ENCODE measurements at regions not wholly inside any gene's neighbourhood (a gene's known extent, or its start where the extent isn't known, plus 50 kb on each side); places are given as distances from the start of the nearest gene placed in this dataset.
"Not testable (repeated sequence)": the region's sequence is repeated elsewhere in the genome, so short reads cannot be mapped to it uniquely, and the experiment has no call there.

DNA sequence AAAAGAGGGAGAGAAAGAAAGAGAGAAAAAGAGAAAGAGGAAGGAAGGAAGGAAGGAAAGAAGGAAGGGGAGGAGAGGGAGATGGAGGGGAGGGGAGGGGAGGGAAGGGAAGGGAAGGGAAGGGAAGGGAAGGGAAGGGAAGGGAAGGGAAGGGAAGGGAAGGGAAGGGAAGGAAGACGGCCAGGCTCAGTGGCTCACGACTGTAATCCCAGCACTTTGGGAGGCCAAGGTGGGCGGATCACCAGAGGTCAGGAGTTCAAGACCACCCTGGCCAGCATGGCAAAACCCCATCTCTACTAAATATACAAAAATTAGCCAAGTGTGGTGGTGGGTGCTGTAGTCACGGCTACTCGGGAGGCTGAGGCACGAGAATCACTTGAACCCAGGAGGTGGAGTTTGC lies 64.8 kb downstream of the RPS15A start:
- WGBS, 2 donors, result 88 to 98% methylated on average over 4 to 6 of the region's 6 CpGs
- H3K4me3 ChIP-seq (ENCODE audit: low read depth, poor library complexity, severe bottlenecking); intact Hi-C loops (cut with DNase I; ENCODE audit: low total_unique reads): not testable (repeated sequence)

DNA sequence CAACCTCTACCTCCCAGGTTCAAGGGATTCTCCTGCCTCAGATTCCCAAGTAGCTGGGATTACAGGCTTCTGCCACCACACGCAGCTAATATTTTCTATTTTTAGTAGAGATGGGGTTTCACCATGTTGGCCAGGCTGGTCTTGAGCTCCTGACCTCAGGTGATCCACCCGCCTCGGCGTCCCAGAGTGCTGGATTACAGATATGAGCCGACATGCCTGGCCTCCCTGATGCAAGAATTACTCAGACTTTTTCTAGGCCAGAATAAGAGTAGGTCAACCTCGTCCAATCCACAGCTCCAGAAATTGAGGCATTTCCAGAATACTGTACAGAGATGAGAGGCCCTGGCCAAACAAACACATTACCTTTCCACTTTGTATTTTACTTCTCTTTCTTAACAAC lies 70.2 kb downstream of the RPS15A start:
- DNase-seq (ENCODE audit: low spot score in 2 of 2), result not testable (repeated sequence)

More for the DNA sequence above, 64.8 kb downstream of the RPS15A start:
- DNase-seq (ENCODE audit: low spot score in 2 of 2), result not testable (repeated sequence)

GRCh38 chr16:18712580-18712979 lies 77.6 kb downstream of the RPS15A start:
- intact Hi-C loops (cut with DNase I; ENCODE audit: low total_unique reads), result not testable (repeated sequence)

More for the DNA sequence above, 70.2 kb downstream of the RPS15A start:
- 60 to 73% methylated on average over 4 to 5 of the region's 6 CpGs for WGBS, 2 donors
- intact Hi-C loops (cut with DNase I; ENCODE audit: low total_unique reads); H3K4me3 ChIP-seq (ENCODE audit: low read depth, poor library complexity, severe bottlenecking): not testable (repeated sequence)

DNA sequence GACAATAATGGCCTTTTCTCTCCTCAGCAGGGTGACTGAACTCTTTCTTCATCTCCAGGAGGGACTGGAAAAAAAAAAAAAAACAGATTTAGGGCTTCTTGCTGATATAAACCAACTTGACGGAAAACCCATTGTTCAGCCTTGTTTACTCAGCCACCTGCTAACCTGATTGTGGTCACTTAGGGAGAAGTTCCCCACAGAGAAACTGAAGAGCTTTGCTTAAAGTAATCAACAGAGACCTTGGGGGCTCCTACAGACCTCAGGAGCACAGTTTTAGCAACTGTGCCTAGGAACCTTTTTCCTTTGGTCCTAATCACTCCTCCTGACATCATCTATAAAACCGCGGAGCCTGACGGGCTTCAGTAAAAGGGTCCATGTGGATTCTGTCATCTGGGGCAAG lies 79.5 kb downstream of the RPS15A start:
- 92% methylated on average over 1 of the region's 4 CpGs; no CpG with 5 or more reads in 1 of the 2 donors for WGBS, 2 donors
- DNase-seq (ENCODE audit: low spot score in 2 of 2); intact Hi-C loops (cut with DNase I; ENCODE audit: low total_unique reads); H3K4me3 ChIP-seq (ENCODE audit: low read depth, poor library complexity, severe bottlenecking): not testable (repeated sequence)

More at GRCh38 chr16:18712580-18712979, 77.6 kb downstream of the RPS15A start:
- H3K4me3 ChIP-seq (ENCODE audit: low read depth, poor library complexity, severe bottlenecking); DNase-seq (ENCODE audit: low spot score in 2 of 2): not testable (repeated sequence)
- WGBS, 2 donors, result 75 to 90% methylated on average over 7 to 10 of the region's 14 CpGs

DNA sequence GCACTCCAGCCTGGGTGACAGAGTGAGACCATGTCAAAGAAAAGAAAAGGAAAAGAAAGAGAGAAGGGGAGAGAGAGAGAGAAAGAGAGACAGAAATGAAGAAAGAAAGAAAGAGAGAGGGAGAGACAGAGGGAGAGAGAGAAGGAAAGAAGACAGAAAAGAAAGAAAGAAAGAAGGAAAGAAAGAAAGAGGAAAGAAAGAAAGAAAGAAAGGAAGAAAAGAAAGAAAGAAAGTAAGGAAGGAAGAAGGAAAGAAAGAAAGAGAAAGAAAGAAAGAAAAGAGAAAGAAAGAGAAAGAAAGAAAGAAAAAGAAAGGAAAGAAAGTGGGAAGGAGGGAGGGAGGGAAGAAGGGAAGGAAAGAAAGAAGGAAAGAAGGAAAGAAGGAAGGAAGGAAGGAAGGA lies 88.9 kb downstream of the RPS15A start:
- H3K4me3 ChIP-seq (ENCODE audit: low read depth, poor library complexity, severe bottlenecking); DNase-seq (ENCODE audit: low spot score in 2 of 2); intact Hi-C loops (cut with DNase I; ENCODE audit: low total_unique reads): not testable (repeated sequence)

- H3K4me3 ChIP-seq (ENCODE audit: low read depth, poor library complexity, severe bottlenecking); intact Hi-C loops (cut with DNase I; ENCODE audit: low total_unique reads): not testable (repeated sequence)
- 54 to 56% methylated on average over 6 of the region's 6 CpGs for WGBS, 2 donors
Measured at GRCh38 chr16:18696029-18696428, 94.1 kb downstream of the RPS15A start.

GRCh38 chr16:18686079-18686968 lies 103.8 kb downstream of the RPS15A start:
- 67% methylated on average over 1 of the region's 5 CpGs; no CpG with 5 or more reads in 1 of the 2 donors for WGBS, 2 donors
- H3K4me3 ChIP-seq (ENCODE audit: low read depth, poor library complexity, severe bottlenecking); DNase-seq (ENCODE audit: low spot score in 2 of 2); intact Hi-C loops (cut with DNase I; ENCODE audit: low total_unique reads): not testable (repeated sequence)

More at GRCh38 chr16:18696029-18696428, 94.1 kb downstream of the RPS15A start:
- DNase-seq (ENCODE audit: low spot score in 2 of 2), result not testable (repeated sequence)

GRCh38 chr16:18645784-18646183 lies 83.9 kb upstream of the NOMO2 start:
- intact Hi-C loops (cut with DNase I; ENCODE audit: low total_unique reads); DNase-seq (ENCODE audit: low spot score in 2 of 2); H3K4me3 ChIP-seq (ENCODE audit: low read depth, poor library complexity, severe bottlenecking): not testable (repeated sequence)
- 100% methylated on average over 1 of the region's 7 CpGs; no CpG with 5 or more reads in 1 of the 2 donors for WGBS, 2 donors

DNA sequence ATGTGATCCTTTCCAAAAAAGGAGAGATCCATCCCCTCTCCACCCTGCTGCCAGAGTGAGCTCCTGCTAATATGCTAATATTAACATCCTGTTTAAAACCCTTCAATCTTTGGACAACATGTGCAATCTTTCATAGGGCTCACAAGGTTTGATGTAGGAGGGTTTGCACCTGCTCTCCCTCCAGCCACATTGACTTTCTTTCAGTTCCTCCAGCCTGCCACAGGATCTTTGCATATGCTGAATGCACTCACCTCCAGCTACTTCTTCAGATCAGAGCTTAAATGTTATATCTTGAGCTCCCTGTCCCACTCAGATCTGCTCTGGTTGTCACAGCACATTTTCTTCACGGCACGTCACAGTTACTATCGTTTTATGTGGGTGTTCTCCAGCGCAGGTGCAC lies 75.0 kb upstream of the NOMO2 start:
- WGBS, 2 donors, result no CpG with 5 or more reads among the region's 4 CpGs
- DNase-seq (ENCODE audit: low spot score in 2 of 2); H3K4me3 ChIP-seq (ENCODE audit: low read depth, poor library complexity, severe bottlenecking); intact Hi-C loops (cut with DNase I; ENCODE audit: low total_unique reads): not testable (repeated sequence)

GRCh38 chr16:18636148-18636547 lies 74.3 kb upstream of the NOMO2 start:
- DNase-seq (ENCODE audit: low spot score in 2 of 2); intact Hi-C loops (cut with DNase I; ENCODE audit: low total_unique reads): not testable (repeated sequence)
- WGBS, 2 donors, result 83 to 89% methylated on average over 3 of the region's 5 CpGs

GRCh38 chr16:18634981-18635380 lies 73.1 kb upstream of the NOMO2 start:
- WGBS, 2 donors, result no CpG with 5 or more reads among the region's 2 CpGs
- H3K4me3 ChIP-seq (ENCODE audit: low read depth, poor library complexity, severe bottlenecking); intact Hi-C loops (cut with DNase I; ENCODE audit: low total_unique reads); DNase-seq (ENCODE audit: low spot score in 2 of 2): not testable (repeated sequence)

More at GRCh38 chr16:18636148-18636547, 74.3 kb upstream of the NOMO2 start:
- not testable (repeated sequence) for H3K4me3 ChIP-seq (ENCODE audit: low read depth, poor library complexity, severe bottlenecking)

DNA sequence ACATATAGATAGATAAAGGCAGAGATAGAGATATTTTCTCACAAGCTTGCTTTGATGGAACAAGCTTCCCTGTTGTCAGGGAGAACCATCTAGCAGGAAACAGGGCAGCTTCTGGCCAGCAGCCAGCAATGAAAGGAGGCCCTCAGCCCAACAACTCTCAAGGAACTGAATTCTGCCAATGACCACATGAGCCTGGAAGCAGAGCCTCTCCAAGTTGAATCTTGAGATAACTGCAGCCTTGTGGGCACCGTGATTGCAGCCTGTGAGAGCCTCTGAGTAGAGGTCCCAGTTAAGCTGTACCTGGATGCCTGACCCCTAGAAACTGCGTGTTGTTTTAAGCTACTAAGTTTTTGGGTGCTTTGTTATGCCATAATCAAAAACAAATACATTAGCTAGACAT lies 69.8 kb upstream of the NOMO2 start:
- H3K4me3 ChIP-seq (ENCODE audit: low read depth, poor library complexity, severe bottlenecking); intact Hi-C loops (cut with DNase I; ENCODE audit: low total_unique reads); DNase-seq (ENCODE audit: low spot score in 2 of 2): not testable (repeated sequence)
- no CpG with 5 or more reads among the region's 2 CpGs for WGBS, 2 donors

DNA sequence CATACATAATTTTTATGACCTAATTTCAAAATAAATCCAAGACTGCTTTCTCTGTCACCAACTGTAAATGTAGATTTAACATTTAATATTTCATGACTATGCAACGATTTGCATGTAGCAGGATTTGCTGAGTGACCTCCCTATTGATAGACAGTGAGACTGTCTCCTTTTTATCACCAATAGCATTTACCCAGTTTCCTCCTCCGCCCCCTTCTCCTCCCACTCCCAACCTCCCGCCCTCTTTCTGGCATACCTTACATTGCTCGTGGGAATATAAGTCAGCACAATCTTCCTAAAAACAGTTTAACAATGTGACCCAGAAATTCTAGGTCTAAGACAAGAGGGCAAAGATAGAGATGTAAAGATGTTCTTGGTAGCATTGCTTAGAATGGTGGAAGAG lies 55.1 kb upstream of the NOMO2 start:
- DNase-seq (ENCODE audit: low spot score in 2 of 2), result peak in 1 of 2 donors; percentile 76
- H3K4me3 ChIP-seq (ENCODE audit: low read depth, poor library complexity, severe bottlenecking); intact Hi-C loops (cut with DNase I; ENCODE audit: low total_unique reads): not testable (repeated sequence)
- 45 to 46% methylated on average over 4 of the region's 4 CpGs for WGBS, 2 donors

- H3K4me3 ChIP-seq (ENCODE audit: low read depth, poor library complexity, severe bottlenecking); intact Hi-C loops (cut with DNase I; ENCODE audit: low total_unique reads); DNase-seq (ENCODE audit: low spot score in 2 of 2): not testable (repeated sequence)
- WGBS, 2 donors, result 72 to 82% methylated on average over 6 of the region's 6 CpGs
Measured at GRCh38 chr16:18616137-18616755, 54.3 kb upstream of the NOMO2 start.

All from lower leg skin (tissue), 3 donors.